ENCODE measurements at regions not wholly inside any gene's neighbourhood (a gene's known extent, or its start where the extent isn't known, plus 50 kb on each side); places are given as distances from the start of the nearest gene placed in this dataset.
"Not testable (repeated sequence)": the region's sequence is repeated elsewhere in the genome, so short reads cannot be mapped to it uniquely, and the experiment has no call there.

DNA sequence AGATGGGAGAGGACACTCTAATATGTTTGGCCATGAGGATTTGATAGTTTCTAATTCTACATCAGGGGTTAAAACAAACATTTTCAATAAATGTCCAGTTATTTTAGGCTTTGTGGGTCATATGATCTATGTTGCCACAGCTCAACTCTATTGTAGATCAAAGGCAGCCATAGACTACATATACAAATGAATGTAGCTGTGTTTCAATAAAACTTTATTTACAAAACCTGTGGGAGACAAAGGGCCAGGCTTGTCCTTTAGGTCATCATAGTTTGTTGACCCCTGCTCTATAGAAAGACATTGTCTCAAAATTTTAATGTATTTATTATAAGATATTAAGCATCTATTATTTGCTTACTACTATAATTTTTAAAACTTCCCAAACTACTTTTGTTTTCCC is 325.4 kb upstream of the MEF2C start:
- DNase-seq (ENCODE audit: low read depth) = no peak

DNA sequence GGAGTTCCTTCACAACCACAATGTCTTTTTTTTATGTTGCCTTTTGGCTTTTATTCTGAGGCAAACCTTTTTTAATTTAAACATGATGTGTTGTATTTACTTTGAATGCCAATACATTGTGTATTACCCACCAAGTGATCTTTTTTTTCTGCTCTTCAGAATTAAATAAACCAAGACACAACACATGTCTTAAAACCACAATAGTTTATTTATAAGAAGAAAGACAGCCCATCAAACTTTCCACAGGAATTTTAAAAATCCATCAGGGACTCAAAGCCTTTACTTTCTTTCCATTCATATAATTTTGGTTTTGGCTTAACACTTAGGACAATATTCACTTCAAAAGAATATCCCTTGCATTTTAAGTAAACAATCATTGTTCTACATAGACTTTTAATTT is 321.8 kb upstream of the MEF2C start:
- no peak for DNase-seq (ENCODE audit: low read depth)

DNA sequence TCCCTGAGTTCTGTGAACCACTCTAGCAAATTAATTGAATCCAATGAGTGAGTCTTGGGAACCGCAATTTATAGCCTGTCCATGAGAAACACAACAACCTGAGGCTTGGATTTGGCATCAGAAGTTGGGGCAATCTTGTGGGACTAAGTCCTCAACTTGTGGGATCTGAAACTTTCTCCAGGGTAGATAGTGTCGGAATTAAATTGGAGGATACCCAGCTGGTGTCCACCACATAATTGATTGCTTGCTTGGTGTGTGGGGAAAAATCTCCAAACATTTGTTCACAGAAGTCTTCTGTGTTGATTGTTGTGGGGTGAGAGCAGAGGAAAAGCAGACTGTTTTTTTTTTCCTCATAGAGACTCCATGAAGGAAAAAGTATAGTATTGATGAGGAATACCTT is 320.6 kb upstream of the MEF2C start:
- no peak for DNase-seq (ENCODE audit: low read depth)

DNA sequence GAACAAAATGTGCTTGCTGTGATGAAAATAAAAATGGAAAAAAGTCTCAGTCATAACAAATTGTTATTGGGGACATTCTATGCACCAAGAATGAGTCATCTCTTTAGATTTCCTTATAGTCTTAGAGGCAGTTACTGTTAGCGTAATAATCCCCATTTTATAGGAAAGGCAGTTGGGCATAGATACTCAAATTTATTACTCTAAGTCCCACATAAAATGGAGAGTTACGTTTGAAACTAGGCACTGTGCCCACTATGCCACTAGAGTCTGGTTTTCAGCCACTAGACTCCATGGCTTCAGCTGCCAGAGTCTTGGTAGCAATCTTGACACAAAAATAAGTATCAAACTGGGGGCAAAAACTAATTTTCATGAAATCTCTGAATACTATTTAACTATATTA is 317.9 kb upstream of the MEF2C start:
- DNase-seq (ENCODE audit: low read depth) = no peak

DNA sequence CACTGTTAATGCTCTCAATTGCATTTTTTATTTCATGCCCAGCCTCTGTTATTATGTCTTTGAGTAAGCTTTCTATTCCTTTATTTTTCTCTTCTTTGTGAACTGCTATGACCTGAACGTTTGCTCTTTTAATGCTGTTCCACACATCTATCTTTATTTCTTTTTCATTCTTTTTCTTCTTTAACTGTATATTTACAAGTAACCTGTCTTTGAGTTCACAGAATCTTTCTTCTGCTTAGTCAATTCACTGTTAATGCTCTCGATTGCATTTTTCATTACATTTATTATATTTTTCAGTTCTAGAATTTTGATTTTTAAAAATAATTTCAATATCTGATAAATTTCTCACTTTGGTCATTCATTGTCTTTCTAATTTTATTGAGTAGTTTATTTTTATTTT is 316.3 kb upstream of the MEF2C start:
- DNase-seq (ENCODE audit: low read depth) = no peak

DNA sequence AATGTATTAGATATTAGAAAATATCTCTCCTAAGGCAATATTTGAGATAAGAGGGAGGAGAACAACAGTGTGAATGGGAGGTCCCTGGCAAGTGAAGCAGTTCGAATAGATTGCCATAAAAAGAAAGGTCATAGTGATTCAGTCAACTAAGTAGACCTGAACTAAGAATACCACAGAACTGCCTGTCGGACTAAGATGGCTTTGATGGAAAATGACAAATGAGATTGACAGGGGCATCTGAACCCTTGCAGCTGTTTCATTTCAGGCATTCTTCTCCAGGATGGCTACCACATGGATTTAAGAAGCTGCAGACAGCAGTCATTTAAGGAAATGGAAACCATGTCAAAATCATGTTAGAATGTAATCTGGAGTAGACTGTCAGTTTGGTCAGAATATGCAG is 308.4 kb upstream of the MEF2C start:
- DNase-seq (ENCODE audit: low read depth) = no peak

DNA sequence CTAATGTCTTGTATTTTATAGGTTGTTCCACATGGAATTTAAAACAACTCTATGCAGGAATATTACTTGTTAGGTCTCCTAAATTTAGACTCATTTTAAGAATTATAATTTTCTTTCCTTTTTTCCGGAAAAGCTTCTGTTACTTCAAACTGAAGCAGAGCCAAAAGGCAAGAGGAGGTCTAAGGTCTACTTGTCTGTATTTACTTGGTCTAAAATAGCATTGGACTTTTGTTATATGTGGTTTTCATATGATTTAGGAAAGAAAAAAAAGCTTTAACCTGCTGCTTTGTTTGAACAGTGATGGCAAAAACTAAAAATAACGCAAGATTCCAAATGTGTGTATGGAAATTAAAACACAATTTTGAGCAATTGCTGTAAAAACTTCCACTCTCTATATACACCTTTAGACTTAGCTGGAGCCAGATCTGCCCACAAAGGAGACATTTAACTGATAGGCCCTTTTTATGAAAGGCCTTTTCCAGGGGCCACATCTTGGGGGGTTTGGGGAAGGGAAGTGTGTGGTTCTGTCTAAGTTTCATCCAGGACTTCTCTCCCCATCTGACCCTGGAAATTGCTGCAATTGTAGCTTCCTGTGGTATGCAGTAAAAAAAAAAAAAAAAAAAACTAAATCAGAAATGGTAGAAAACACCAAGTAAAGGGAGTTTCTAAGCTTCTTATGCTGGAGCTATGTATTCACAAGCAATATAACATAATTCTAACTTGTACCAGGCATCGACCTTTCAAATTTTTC is 307.7 kb upstream of the MEF2C start:
- no peak for DNase-seq (ENCODE audit: low read depth)

DNA sequence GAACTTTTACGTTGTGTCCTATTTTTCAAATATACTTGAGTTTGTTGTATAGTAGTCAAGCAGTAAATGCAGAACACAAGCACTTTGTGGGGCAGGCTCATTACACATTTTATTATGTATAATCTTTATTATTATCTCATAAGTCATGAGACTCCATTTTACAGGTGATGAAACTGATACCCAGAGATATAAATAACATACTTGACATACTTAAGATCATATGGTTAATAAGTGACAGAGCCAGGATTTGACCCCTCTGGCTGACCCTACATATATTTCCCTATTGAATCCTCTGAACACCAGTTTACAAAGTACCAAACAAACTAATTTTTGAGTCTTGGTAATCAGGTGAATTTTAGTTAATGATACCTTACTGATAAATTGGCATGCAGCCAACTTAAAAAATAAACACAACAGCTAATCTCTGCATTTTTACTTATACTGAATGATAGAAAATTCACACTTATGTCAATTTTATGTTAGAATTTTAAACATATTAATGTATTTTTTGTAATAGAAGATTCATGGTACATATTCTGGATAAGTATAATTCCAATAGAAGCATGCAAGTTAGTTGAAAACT is 305.0 kb upstream of the MEF2C start:
- DNase-seq (ENCODE audit: low read depth) = no peak

DNA sequence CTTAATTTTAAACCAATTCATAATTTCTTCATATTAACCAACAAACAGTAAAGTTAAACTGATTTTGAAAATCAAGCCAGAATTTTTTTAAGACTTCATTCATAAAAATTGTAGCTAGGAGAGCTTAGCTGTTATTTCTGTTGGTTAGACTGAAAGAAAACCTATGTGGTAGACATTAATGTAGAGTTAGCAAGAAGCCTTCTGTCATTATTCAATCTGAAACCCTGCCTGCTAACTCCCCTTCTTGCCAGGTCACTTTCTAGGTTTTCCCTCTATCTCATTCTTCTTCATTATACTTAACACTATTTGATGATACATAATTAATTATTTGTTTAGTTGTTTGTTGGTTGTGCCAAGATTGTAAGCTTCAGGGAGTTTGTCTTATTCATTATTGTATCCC is 304.3 kb upstream of the MEF2C start:
- no peak for DNase-seq (ENCODE audit: low read depth)

DNA sequence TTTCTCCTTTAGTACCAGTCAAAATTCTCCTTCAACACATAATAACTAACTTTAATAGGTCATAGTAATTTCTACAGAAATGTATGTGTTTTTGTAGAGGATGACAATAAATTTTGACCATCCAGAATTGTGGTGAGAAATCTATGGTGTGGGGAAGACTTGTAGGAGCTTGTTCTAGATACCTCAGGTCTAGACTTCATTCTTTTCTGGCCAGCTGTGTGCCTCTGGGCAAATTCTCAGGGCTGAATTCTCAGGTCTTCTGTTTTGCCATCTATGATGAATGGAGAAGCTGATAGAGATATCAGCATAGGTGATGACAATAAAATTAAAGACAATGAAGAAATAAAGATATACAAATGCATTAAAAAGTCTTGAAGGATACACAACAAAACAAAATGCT is 298.6 kb upstream of the MEF2C start:
- no peak for DNase-seq (ENCODE audit: low read depth)

DNA sequence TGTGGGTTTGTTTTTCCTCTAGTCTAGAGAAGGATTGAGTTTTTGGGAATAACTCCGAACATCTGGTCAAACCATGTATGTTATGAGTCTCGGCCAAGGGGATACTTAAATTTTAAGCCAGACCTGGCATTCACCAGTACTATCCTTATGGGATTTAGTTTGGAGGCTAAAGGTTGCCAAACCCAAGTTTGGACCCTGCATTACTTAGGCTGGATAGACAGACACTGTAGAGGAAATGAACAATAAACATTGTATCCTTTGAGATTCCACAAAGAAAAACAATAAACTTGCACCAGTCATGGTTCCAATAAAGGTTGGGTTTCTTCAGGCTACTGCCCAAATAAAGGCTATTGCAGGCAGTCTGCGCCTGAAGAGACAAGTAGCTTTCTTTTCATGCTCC is 296.7 kb upstream of the MEF2C start:
- DNase-seq (ENCODE audit: low read depth) = no peak

DNA sequence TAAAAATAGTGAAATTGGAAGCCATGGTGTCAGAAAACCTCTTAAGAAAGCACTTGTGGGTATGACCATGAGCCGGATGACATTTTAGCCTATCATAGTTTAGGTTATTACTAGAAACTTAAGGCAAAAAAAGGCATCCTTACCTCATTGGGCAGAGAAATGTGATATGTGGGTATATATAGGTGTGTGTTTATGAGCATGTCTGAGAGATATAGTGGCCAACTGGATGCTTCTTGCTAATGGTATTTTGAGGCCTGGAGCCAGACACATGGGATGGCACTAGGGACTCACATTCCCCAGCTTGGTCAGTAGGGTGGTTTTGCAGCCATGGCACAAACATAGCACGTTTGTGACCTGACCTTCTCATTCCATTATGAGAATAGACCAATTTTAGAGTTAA is 295.6 kb upstream of the MEF2C start:
- DNase-seq (ENCODE audit: low read depth) = no peak

DNA sequence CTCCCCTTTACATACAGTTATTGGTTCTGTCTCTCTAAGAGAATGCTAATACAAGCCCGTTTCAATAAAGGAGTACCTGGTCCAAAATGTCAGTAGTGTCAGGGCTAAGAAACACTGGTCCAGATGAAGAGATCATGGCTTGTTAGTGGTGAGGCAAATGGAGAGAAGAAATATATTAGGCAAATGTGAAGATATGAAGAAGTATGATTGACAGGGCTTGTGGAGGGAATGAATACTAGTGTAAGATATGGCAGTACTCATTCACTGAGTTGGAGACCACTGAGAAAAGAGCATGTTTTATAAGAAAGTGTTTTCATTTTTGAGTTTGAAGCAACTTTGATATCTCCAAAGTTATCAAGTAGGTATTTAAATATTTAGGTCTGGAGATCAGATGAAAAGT is 290.5 kb upstream of the MEF2C start:
- no peak for DNase-seq (ENCODE audit: low read depth)

DNA sequence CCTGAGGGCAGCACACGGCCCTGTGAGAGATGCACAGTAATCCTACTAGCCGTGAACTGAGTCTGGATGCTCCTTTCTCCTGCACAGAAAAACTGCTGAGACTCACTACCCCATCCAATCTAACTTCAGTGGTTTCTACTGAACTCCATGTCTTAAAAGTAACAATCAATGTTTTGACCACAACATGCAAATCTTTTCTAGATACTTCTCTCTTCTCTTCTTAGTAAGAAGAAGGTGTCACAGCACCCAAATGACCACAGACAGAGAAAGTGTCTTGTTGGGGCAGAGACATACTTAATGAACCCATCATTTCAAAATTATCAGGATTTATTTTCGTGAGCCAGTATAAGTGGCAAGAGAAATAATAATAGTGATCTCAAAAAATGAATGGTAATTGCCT is 285.8 kb upstream of the MEF2C start:
- no peak for DNase-seq (ENCODE audit: low read depth)

DNA sequence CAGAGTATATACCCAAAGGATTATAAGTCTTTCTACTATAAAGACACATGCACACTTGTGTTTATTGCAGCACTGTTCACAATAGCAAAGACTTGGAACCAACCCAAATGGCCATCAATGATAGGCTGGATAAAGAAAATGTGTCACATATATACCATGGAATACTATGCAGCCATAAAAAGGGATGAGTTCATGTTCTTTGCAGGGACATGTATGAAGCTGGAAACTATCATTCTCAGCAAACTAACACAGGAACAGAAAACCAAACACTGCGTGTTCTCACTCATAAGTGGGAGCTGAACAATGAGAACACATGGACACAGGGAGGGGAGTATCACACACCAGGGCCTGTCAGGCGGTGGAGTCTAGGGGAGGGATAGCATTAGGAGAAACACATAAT is 281.7 kb upstream of the MEF2C start:
- not testable (repeated sequence) for DNase-seq (ENCODE audit: low read depth)

DNA sequence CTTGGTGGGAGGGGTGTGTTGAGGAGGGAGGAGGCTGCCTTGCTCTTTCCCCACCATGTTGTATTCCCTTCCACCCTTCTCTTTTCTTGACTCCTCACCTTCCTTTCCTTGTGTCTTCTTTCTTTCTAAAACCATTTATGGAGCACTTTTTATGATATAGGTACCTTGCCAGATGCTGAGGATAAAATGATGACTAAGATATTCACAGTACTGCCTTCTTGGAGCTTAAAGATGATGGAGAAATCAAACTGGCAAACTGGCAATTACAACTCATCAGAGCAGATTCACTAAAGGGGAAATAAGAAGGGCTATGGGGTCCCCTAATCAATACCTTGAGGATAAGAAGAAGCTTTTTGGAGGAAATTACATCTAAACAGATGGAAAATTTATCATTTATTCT is 273.2 kb upstream of the MEF2C start:
- no peak for DNase-seq (ENCODE audit: low read depth)

DNA sequence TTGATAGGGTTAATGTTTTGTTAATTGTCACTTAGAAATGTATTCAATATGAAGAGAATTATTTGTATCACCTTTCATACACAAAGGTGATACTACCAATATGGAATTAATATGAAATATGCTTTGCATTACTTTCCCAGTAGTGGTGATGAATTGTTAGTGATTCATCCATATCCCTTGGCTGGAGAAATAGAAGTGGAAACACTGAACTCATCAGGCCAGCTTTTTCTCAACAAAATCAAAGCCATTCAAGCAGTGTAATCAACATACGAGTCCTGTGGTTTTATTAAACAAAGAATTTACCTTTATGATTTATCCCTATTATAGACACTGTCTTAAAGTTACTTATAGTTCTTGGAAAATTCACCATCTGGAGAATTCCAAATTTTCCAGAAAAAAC is 264.0 kb upstream of the MEF2C start:
- no peak for DNase-seq (ENCODE audit: low read depth)

DNA sequence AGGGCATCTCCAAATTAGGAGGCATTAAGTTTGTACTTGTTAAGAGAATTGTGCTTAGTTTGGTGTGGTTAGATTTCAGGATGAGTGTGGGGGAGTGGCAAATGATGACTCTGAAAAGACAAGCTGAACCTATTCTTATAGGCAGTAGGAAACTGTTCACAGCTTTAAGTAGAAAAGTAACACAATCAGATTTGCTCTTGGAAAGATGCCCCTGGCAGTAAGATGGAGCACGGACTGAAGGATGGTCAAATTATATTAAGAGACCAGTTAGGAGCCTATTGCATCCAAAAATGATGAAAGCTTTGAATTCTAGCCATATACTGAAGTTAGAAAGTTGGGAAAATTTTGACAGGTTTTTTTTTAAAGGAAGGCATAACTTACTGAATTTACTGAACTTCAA is 254.2 kb upstream of the MEF2C start:
- no peak for DNase-seq (ENCODE audit: low read depth)

DNA sequence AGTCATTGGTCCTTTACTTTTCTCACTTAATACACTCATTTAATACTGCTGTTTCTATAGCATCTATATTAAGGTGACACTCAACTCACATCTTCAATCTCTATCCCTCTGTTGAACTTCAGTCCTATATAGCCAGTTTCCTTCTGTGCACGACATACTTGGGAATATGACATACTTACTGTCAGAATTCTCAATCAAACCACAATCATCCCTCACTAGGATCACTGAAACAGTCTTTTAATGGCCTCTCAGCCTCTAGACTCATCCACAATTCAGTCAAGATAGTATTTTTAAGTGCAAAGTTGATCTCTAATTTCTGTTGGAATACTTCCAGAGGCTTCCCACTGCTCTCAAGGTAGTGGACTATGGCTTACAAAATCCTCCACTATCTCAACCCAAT is 251.0 kb upstream of the MEF2C start:
- DNase-seq (ENCODE audit: low read depth) = no peak

DNA sequence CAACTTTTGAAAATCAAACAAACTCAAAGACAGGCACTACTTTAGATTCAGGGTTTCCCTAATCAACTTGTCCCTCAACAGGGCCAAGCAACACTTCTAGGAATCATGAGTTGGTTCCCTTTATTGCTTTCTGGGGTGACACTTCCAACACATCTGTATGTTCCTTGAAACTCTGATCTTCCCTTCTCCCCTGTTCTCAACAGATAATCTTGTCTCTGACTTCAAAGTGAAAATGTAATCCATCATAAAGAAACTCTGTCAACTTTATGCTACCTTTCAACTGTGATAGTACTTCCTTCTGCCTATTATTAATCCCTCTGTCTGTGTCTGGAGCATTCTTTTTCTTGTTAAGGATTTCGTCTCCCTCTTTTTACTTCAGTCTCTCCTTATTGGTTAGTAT is 250.1 kb upstream of the MEF2C start:
- DNase-seq (ENCODE audit: low read depth) = no peak

DNA sequence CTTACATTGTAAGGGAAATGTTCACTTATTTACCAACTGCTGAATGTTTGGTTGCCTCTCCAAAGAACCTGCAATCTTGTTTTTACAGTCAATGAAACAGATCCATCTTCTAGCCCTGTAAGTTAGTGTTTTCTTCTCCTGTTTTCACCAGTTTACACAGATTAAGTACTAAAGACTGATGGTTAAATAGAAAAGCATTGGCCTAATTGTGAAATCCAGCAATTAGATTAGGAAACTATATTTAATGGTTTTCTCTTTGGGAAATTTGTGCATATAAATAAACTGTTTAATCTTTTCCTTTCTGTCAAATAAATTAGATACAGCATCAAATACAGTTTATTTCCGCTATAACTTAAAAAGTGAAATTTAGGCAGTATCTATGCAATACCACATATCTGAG is 247.9 kb upstream of the MEF2C start:
- no peak for DNase-seq (ENCODE audit: low read depth)

DNA sequence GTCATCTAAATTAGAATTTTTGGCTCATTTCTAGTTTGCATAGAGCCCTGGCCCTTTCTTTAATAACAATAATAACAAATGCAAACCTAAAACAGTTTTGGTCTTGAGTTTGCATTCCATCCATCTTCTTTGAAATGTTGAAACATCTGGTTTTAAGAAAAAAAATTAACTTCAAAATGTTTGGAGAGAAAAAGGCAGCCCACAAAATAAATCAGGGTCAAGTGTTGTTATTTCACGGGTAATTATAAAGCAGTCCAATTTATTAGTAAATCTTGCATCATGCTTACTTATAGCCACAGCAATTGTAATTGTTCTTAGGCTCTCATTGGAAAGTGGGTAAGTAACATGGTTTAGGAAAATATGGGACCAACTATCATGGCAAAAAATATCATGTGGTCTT is 247.0 kb upstream of the MEF2C start:
- DNase-seq (ENCODE audit: low read depth) = no peak

DNA sequence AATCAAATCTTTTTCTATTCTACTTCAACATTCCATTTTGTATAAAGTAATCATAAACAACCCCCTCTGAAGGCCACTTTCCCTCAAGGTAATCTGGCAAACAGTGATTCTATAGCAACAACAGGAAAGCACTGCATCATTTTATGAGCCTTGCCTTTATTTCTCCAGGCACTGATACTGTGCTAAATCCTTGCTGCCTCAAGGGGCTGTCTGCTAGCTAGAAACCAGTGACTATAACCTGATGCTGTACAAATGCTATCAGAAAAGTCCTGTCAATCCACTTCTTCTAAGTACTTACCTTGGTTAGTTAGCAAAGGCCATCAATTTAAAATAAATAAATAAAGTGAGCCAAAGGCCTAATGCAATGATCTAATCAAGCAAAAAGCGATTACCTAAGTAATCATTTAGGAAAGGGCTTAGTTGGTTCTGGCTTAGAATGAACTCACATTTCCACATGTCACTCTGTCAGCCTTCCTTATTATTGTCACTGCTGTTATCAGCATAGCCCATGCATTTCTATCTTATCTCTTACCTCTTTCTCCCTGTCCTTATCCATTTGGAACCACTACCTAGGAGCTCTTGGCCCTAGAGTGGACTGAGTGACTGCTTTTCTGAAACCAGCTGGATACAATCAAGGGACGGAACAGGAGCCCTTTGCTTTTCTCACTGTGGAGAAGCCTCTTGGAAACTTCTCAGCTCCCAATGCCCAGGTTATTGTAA is 246.1 kb upstream of the MEF2C start:
- no peak for DNase-seq (ENCODE audit: low read depth)

DNA sequence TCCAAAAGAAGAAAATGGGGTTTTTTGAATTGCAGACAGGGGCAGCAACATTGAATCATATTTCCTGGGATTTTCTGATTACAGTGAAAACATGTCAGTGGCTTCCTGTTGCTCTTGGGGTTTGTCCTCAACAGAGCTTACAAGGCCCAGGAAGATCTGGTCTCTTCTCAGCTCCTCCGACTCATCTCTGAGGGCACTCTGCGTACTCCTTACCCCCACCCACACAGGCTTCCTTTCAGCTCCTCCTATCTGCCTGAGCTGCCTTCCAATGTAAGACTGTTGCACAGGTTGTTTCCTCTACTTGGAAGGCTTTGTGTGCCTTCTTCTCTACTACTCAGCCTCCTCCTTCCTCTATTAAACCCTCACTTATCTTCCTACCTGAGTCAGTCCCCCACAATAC is 245.1 kb upstream of the MEF2C start:
- no peak for DNase-seq (ENCODE audit: low read depth)
